ENCODE measurements at regions not wholly inside any gene's neighbourhood (a gene's known extent, or its start where the extent isn't known, plus 50 kb on each side); places are given as distances from the start of the nearest gene placed in this dataset.

GRCh38 chrX:28042260-28042659, 61.0 kb upstream of the DCAF8L1 start:
- TF ChIP-seq CTCF (optimal IDR thresholded peaks at IDR 0.05 in 1 of 3, IDR thresholded peaks at IDR 0.05 in 1 of 3, conservative IDR thresholded peaks at IDR 0.05 in 1 of 3; ENCODE audit: extremely low read depth in 1 of 3, insufficient read depth in 2 of 3, low read length in 3 of 3), result no peak
- TF ChIP-seq EZH2 (IDR thresholded peaks at IDR 0.05; ENCODE audit: low read length), result no peak

All from keratinocyte (primary cell).